SU-DHL-6 (cell line): ENCODE measurements at regions not wholly inside any gene's neighbourhood (a gene's known extent, or its start where the extent isn't known, plus 50 kb on each side); places are given as distances from the start of the nearest gene placed in this dataset.

Experiments
- CTCF ChIP-seq: fragments of 200-600 bp; sonication (generic); IDR thresholded peaks from one replicate; pipeline ENCODE4 v1.5.1; 2017; ENCODE audit warnings: antibody characterized with exemption, mild to moderate bottlenecking, low read length, moderate library complexity; ENCODE audit not compliant: insufficient read depth, poor library complexity, severe bottlenecking
- EZH2phosphoT487 ChIP-seq: fragments of 200-600 bp; sonication (generic), shearing (Covaris generic); conservative IDR thresholded peaks from 2 replicates; pipeline ENCODE4 v1.6.1; 2018; ENCODE audit warnings: mild to moderate bottlenecking, antibody characterized with exemption, low read length, moderate library complexity, mixed read lengths

GRCh38 chr6:152918991-152919390 is 63.9 kb downstream of the FBXO5 start:
- no peak for TF ChIP-seq CTCF
- no peak for TF ChIP-seq EZH2phosphoT487
